GM12865 (cell line): ENCODE measurements at regions not wholly inside any gene's neighbourhood (a gene's known extent, or its start where the extent isn't known, plus 50 kb on each side); places are given as distances from the start of the nearest gene placed in this dataset.

Experiments used
- DNase-seq: peaks from one replicate; pipeline ENCODE4 v3.0.0; 2010; ENCODE audit warnings: low read depth
- H3K4me3 ChIP-seq: 2 replicates; pipeline ENCODE4 v1.5.1; 2011; ENCODE audit warnings: mild to moderate bottlenecking, low read depth, low read length, control low read depth
- TF ChIP-seq, protein P1 (sequence below): IDR thresholded peaks from 2 replicates; pipeline ENCODE4 v1.5.1; 2011; ENCODE audit warnings: low read length, control low read depth, low read depth, inconsistent platforms; ENCODE audit not compliant: insufficient read depth; ENCODE audit errors: missing control alignments

DNA sequence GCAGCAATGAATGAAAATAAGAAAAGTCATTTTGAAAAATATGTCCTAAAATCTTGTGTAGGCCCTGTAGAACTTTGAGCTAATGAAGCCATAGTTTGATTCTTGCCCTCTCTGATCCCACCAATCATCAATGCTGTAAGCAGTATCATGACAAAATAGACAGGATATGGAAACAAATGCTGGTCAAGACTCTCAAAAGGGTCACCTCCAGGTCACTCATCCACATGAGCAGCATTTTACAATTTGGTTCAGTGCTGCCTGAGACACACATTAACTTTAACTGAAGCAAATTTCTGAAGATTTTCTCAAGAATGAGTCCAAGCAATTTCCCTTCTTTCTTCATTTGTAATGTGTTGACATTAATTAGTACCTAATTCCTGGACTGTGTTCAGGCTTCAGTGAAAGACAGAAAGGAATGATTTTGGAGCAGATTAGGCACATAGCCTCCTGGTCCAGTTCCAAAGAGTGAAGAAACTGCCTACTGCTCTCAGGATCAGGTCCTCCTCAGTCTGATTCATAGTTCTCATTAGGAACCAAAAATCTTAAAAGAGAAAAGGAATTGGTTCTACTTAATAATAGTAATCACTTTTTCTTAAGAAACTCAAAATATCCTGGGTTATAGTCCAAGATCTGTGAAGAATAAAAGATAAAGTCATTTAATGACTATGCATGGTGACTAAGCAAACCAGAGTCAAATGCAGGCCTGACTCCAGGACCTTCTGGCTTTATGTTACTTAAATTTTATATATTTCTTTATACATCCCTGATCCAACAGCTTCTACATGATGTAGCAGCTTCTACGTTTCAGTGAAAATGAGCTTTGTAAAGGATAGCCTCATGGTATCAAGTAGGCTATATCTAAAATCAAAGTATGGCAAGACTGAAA lies 192.1 kb upstream of the RGMB start:
- TF ChIP-seq, protein P1, sequence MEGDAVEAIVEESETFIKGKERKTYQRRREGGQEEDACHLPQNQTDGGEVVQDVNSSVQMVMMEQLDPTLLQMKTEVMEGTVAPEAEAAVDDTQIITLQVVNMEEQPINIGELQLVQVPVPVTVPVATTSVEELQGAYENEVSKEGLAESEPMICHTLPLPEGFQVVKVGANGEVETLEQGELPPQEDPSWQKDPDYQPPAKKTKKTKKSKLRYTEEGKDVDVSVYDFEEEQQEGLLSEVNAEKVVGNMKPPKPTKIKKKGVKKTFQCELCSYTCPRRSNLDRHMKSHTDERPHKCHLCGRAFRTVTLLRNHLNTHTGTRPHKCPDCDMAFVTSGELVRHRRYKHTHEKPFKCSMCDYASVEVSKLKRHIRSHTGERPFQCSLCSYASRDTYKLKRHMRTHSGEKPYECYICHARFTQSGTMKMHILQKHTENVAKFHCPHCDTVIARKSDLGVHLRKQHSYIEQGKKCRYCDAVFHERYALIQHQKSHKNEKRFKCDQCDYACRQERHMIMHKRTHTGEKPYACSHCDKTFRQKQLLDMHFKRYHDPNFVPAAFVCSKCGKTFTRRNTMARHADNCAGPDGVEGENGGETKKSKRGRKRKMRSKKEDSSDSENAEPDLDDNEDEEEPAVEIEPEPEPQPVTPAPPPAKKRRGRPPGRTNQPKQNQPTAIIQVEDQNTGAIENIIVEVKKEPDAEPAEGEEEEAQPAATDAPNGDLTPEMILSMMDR, result no peak
- no peak overlapping the region for H3K4me3 ChIP-seq
- no peak for DNase-seq

DNA sequence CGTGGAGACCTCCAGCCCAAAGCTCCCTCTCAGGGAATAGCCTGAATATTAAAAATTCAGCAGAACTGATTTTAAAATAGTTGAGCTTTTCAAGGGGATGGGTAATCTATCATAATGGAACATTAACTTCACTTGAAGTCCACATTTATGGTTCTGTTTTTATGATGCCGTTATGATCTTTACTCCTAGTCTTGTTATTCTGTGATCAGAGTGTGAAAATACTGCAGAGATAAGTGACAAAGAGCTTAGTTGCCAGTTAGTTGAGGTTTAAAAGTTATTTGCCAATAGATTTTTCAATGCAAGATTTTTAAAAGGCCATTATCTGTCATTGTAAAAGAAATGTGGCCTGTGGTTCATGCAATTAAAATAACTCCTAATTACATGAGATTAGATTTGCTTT lies 189.9 kb upstream of the RGMB start:
- H3K4me3 ChIP-seq, result no peak overlapping the region
- TF ChIP-seq, protein P1, result no peak
- DNase-seq, result no peak

DNA sequence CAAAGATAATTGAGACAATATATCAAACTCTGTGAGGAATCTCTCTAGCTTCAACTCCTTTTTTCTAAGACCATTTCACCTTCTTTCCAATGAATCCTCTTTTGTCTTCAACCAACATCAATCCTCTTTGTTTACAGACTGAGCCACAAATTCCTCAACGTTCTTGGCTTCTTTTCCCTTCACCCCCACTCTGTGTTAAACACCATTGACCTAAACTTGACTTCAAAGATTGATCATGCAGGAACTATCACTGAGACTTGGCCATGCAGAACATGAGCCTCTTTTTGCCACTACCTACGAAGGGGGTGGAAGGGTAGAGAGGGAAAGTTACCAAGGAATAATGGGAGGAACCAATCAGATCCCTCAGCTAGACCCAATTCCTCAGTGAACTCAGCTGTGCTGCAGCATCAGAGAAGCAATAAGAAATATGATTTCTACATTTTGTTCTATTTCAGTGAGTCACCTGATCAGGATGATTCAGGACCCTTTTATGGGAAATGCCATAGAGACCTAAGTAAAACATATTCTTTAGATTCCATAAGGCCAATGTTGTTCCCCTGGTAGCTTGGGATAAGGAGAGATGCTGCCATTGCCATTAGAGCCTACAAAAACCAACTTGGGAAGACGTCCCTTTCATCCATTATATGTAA lies 187.7 kb upstream of the RGMB start:
- DNase-seq, result no peak

DNA sequence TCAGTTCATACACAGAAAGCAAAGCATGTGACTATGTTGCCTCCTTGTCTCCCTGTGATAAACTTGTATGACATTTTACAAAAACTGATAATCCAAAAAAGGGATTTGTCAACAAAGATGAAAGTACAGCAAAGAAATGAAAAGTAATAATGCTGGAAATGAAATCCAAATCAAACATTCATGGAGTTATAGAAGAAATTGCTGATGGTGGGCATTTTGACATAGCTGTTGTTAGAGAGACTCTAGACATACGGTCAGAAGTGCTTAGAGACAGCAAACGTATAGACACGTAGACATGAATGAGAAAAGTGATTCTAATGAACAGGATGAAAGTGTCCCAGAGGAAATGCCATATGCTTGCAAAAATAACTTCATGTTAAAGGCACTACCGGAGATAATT lies 186.9 kb upstream of the RGMB start:
- H3K4me3 ChIP-seq, result no peak overlapping the region
- TF ChIP-seq, protein P1, result no peak
- no peak for DNase-seq

More for the DNA sequence above, 187.7 kb upstream of the RGMB start:
- H3K4me3 ChIP-seq, result no peak overlapping the region
- TF ChIP-seq, protein P1, result no peak

DNA sequence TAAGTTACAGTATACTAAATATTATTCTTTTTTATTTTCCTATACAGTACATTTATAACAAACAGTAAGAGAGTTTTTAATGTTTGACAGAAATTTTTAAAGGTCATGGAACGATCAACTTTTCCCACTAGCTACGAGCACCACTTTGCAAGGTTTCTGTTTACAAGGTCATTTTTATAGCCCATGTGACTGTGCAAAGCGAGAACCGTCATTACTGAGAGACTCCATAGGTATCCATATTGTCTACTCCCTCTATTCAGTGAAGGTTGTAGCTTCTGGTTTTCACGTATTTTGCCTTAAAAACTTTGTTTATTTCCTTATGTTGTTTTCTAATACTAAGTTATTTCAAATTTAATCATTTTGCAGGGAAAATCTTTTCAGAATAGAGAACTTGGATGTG lies 186.3 kb upstream of the RGMB start:
- TF ChIP-seq, protein P1, result no peak
- no peak for DNase-seq
- no peak overlapping the region for H3K4me3 ChIP-seq

DNA sequence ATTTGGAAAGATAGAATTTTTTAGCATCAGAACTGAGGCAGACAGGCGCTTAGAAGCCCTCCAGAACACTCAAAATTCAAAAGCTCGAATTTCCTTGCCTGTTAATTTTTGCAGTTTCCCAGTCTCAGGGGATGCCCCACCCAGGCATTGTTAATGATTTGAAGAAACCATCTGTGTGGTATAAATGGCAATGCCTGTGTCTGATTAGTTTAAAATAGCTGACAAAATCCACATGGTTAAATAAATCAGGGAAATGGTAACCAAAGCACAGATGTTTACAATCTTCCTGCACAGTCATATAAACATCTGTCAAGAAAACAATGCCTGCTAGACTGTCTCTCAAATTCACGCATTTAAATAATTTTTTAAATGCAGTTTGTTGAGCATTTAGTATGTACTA lies 185.2 kb upstream of the RGMB start:
- TF ChIP-seq, protein P1, result no peak
- H3K4me3 ChIP-seq, result no peak overlapping the region
- no peak for DNase-seq
